Activated CD8-positive, alpha-beta memory T cell treated with anti-CD3 and anti-CD28 coated beads for 4 hours (primary cell): ENCODE measurements at regions not wholly inside any gene's neighbourhood (a gene's known extent, or its start where the extent isn't known, plus 50 kb on each side); places are given as distances from the start of the nearest gene placed in this dataset.

Source experiments
- DNase-seq, 2 donors: peaks; one replicate each; pipeline ENCODE4 v3.0.0-alpha.2; 2020; ENCODE audit warnings: low read depth in 2 of 2

GRCh38 chr4:189022440-189023035, 883.3 kb downstream of the TRIML1 start:
- no peak for DNase-seq

DNA sequence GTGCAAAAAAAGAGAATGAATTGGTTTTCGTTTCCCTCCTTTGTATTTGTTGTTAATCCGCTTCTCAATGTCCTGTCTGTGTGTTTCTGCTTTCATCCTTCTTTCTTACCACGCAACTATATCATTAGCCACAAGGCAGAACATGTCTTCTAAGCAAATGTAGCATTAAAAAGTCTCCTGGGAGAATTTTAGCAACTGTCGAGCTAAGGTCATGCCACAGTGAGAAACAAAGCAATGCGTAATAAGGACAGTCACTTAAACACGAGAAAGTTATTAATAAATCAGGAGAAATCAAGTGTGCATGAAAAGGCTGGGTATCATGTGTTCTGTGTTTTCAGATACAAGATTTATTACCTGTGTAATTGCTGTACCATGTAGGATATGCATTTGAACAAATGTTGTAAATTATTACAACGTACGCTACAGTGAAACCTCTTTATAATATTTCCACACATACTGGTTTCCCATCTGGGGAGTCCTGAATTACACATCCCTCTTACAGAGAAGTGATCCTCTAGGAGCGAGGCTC, 890.8 kb downstream of the TRIML1 start:
- no peak for DNase-seq

GRCh38 chr4:189032606-189033338, 893.5 kb downstream of the TRIML1 start:
- no peak for DNase-seq

- no peak for DNase-seq
These were observed 894.6 kb downstream of the TRIML1 start for GRCh38 chr4:189033801-189034347.

GRCh38 chr4:189035091-189035490, 895.9 kb downstream of the TRIML1 start:
- no peak for DNase-seq

DNA sequence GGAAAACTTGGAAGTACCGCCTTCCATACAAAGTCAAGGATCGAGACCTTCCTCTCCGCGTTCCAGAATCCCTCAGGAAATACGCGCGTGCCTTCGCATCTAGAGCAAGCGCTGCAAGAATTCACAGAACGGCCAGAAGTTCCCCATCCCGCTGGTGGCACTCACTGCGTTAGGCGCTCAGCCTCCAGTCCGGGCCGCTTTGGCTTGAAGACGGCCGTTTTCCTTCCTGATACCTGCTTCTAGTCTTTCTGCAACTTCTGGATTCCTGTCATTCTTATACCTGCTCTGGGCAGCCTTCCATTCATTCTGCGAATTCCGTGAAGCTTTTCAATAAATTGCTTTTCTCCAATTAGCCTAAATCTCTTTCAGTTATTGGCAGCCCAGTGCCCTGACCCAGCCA, 896.4 kb downstream of the TRIML1 start:
- no peak for DNase-seq

DNA sequence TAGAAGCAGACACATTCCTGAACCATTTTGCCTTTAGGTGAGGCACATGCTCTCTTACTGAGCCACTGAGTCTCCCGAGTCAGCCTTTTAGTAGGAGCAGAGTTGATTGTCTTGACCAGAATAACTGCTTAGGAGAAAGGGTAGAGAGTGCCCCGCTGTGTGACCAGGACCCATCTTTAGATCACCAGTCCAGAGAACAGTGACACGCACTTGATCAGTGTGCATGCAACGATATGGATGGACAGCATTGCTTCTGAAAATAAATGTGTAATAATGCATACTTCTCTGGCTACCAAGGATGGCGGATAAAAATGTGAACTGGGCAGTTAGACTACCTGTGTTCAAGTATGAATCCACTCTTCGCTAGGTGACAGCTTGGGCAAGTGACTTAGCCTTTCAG, 897.7 kb downstream of the TRIML1 start:
- no peak for DNase-seq

- DNase-seq, result no peak
These were observed 894.0 kb upstream of the FRG1 start for GRCh38 chr4:189046642-189047041.

DNA sequence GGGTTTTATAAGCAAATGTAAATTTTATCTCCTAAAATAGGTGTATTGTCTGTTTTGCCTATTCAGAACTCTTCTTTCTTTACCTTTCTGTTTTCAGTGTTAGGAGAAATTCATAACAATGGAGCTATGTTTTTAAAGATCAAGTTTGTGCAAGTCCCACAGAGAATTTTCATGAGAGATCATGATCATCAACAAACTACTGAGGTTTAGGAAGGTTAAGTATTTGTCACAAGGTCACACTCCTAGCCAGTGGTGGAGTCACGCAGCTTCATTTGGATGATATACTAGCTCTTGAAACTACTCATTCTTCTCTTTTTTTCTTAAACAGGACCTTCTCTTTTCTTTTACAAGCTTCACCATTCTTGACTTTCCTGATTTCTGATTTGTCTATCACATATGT, 892.6 kb upstream of the FRG1 start:
- no peak for DNase-seq

DNA sequence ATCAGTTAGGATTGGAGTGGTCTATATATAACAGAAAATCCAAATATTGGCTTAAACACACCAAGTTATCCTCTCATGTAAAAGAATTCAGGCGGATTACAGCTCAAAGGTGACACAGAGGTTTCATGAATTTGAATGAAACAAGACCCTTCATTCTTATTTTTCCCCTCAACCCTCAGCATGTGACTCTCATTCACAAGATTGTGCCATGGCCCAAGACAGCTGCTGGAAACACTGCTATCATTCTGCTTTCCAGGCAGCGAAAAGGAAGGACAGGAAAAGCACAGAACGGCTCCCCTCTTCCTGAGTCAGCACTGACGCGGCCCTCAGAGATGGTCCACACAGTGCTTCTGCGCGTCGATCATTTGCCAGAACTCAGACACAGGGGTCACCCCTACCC, 891.0 kb upstream of the FRG1 start:
- DNase-seq, result no peak

- DNase-seq, result no peak
These were observed 890.0 kb upstream of the FRG1 start for GRCh38 chr4:189050643-189051042.

DNA sequence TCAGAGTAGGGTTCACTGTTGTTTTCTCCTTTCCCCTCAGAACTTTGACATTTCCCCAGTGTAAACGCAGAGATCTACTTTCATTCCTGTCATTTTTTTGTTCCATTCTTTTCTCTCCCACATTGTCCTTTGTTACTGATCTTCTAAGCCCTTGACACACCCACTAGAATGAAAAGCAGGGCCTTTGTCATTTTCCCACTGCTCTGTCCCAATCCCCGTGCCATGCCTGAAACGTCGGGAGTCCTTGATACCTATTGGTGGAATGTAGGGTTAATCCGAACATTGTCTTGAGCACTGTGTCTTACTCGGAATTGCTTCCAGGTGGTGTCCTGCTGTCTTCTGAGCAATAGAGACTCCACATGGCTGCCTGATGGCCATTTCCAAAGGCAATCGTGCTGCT, 887.1 kb upstream of the FRG1 start:
- no peak for DNase-seq

GRCh38 chr4:189060104-189060503, 880.6 kb upstream of the FRG1 start:
- no peak for DNase-seq

GRCh38 chr4:189062047-189062820, 878.4 kb upstream of the FRG1 start:
- no peak for DNase-seq

DNA sequence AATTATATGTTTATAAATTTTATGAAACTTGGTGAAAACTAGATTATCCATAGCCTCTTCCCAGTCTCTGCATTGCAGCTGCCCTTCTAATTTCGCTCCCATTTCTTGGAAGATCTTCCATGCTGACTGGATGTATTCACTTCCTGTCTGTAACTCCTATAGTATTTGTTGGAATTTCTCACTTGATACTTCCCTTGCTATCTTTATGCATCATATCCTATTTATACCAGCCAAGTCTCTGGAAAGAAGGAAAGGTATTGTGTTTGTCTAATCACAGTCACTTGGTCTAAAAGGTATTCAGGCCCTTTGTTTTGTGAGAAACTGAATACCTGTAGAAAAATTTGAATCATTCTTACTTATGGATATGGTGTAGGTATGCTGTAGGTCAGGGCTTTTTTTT, 870.9 kb upstream of the FRG1 start:
- DNase-seq, result no peak

- DNase-seq, result no peak
These were observed 869.4 kb upstream of the FRG1 start for GRCh38 chr4:189071241-189071640.

- no peak for DNase-seq
These were observed 866.9 kb upstream of the FRG1 start for GRCh38 chr4:189073739-189074138.

DNA sequence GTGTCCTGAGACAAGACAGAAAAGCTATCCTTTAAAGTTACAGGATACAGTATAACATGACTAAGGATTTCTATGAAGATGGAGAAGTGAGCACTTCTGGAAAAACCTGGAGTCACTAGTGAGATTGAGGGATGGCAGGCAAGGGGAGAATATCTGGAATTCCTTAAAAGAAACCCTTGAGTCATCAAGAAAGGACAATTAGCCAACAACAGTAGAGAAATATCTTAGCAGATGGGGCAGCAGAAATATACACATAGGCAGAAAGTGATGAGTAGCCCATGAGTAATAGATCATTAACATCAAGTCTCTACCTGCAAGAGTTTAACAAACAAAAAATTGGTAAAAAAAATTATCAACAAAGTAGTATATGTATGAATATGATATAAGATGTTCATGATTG, 858.8 kb upstream of the FRG1 start:
- DNase-seq, result no peak

GRCh38 chr4:189083769-189084168, 856.9 kb upstream of the FRG1 start:
- DNase-seq, result no peak

- no peak for DNase-seq
These were observed 856.0 kb upstream of the FRG1 start for GRCh38 chr4:189084671-189085070.

DNA sequence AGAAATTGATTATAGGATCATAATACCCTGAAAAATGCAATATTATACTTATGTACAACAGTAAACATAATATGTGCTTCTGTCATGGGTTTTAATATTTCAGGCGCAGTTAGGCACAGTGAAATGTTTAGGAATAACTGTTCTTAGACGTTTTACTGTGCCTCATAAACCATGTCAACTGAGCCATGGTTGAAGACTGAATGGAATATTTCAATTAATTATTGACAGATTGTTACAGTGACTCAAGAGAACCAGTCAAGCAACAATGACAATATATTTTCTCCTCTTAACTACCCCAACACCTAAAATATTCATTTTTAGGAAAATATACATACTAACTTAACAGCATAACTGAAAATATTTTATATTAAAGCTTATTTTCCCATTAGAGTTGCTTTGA, 852.7 kb upstream of the FRG1 start:
- DNase-seq, result no peak

- DNase-seq, result no peak
These were observed 851.9 kb upstream of the FRG1 start for GRCh38 chr4:189088780-189089179.
